Neural crest cell (in vitro differentiated cells): ENCODE measurements at regions not wholly inside any gene's neighbourhood (a gene's known extent, or its start where the extent isn't known, plus 50 kb on each side); places are given as distances from the start of the nearest gene placed in this dataset.

ENCODE experiments used
- DNase-seq: peaks from one replicate; pipeline ENCODE4 v3.0.0; 2021; ENCODE audit warnings: low read depth, mixed read lengths, low spot score
- H3K27ac Mint-ChIP-seq: one replicate; pipeline ENCODE4 v1.8.0; 2021; ENCODE audit warnings: mild to moderate bottlenecking, mixed read lengths; ENCODE audit not compliant: unreplicated experiment
- H3K27me3 Mint-ChIP-seq: 2 replicates; pipeline ENCODE4 v1.8.0; 2021; ENCODE audit warnings: low read depth, mild to moderate bottlenecking, mixed read lengths
- H3K36me3 Mint-ChIP-seq: 2 replicates; pipeline ENCODE4 v1.8.0; 2021; ENCODE audit warnings: low read depth, mild to moderate bottlenecking, mixed read lengths
- H3K4me1 Mint-ChIP-seq: 2 replicates; pipeline ENCODE4 v1.8.0; 2021; ENCODE audit warnings: mixed read lengths
- H3K4me3 Mint-ChIP-seq: one replicate; pipeline ENCODE4 v1.8.0; 2021; ENCODE audit warnings: mild to moderate bottlenecking, mixed read lengths
- H3K9me3 Mint-ChIP-seq: 2 replicates; pipeline ENCODE4 v1.8.0; 2021; ENCODE audit warnings: mixed read lengths
- TF ChIP-seq, protein P1 (sequence below): fragments of 200-600 bp; sonication (generic); conservative IDR thresholded peaks from 2 replicates; pipeline ENCODE4 v1.5.0; 2021; ENCODE audit warnings: antibody characterized with exemption, mild to moderate bottlenecking

GRCh38 chr1:221306239-221306638 lies 427.0 kb downstream of the HLX start:
- Mint-ChIP-seq H3K4me1 (no peaks in the 10 kb centered on the region), H3K9me3 (no peaks in the 10 kb centered on the region), H3K27me3 (peaks cover 4% of the 10 kb centered on the region), H3K4me3 (no peak overlapping the region), H3K36me3 (no peaks in the 10 kb centered on the region), H3K27ac (no peak overlapping the region)
- DNase-seq: no peak
- TF ChIP-seq, protein P1, sequence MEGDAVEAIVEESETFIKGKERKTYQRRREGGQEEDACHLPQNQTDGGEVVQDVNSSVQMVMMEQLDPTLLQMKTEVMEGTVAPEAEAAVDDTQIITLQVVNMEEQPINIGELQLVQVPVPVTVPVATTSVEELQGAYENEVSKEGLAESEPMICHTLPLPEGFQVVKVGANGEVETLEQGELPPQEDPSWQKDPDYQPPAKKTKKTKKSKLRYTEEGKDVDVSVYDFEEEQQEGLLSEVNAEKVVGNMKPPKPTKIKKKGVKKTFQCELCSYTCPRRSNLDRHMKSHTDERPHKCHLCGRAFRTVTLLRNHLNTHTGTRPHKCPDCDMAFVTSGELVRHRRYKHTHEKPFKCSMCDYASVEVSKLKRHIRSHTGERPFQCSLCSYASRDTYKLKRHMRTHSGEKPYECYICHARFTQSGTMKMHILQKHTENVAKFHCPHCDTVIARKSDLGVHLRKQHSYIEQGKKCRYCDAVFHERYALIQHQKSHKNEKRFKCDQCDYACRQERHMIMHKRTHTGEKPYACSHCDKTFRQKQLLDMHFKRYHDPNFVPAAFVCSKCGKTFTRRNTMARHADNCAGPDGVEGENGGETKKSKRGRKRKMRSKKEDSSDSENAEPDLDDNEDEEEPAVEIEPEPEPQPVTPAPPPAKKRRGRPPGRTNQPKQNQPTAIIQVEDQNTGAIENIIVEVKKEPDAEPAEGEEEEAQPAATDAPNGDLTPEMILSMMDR: no peak

DNA sequence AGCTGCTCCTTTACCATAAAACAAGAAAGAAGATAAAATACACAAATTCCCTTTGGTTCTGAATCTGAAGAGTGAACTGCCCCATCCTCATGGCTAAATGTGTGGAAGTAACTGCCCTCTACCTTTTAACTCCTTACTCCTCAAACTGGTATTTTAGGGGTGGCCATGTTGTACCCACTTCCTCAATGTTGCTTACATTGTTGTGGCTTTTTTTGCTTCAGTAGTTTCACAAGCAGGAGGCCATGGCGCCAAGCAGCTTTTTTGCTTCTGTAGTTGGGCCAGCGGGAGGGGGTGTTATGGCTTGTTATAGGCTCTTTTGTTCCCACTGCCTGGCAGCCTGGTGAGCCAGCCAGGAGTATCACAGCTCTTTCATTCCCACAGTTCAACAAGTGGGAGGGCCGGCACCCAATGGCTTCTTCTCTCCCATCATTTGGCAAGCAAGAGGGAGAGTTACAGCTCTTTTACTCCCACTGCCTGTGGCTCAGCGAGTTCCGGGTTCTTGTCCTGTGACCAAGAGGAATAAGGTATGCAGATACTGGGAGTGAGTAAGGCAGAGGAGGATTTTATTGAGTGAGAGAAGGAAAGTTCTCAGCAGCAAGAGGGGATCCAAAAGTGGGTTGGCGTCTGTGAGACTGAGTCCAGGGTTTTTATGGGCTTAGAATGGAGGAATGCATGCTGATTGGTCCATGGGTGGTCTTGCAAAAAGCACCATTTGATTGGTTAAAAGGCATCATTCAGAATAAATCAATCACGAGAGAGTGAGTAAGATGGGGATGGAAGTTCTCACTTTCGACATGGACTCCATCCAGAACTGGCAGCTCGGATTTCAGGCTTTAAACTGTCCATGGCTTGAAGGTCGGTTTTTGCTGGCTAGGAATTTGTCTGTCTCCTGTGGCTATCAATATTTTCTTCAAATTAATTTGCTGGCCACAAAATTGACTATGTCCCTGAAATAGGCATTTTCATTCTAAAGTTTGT lies 429.6 kb downstream of the HLX start:
- Mint-ChIP-seq H3K36me3 (no peaks in the 10 kb centered on the region), H3K4me1 (no peaks in the 10 kb centered on the region), H3K27me3 (no peaks in the 10 kb centered on the region), H3K27ac (no peak overlapping the region), H3K4me3 (no peak overlapping the region), H3K9me3 (no peaks in the 10 kb centered on the region)
- TF ChIP-seq, protein P1: no peak
- no peak for DNase-seq

GRCh38 chr1:221309723-221310122 lies 430.5 kb downstream of the HLX start:
- Mint-ChIP-seq H3K9me3 (no peaks in the 10 kb centered on the region), H3K4me3 (no peak overlapping the region), H3K27ac (no peak overlapping the region), H3K36me3 (no peaks in the 10 kb centered on the region), H3K27me3 (no peaks in the 10 kb centered on the region), H3K4me1 (no peaks in the 10 kb centered on the region)
- TF ChIP-seq, protein P1: no peak
- DNase-seq: no peak

DNA sequence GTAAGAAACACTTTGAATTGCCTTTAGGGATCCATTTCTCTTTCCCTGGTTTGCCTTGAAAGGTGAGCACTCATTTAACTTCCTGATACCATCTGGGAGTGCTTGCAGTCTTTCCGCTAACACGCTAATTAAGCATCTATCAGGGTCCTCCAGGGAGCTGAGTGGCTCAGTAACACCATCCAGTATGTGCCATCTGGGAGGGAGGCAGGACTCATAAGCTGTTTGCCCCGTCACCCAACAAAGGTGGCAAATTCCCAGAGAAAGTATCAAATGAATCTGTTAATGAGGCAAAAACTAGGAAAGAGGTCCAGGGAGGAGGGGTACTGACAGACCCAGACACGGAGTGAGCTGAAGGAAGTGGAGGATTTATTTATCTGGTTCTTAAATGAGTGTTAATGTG lies 430.9 kb downstream of the HLX start:
- Mint-ChIP-seq H3K36me3 (no peaks in the 10 kb centered on the region), H3K27ac (no peak overlapping the region), H3K4me3 (no peak overlapping the region), H3K4me1 (no peaks in the 10 kb centered on the region), H3K9me3 (no peaks in the 10 kb centered on the region), H3K27me3 (no peaks in the 10 kb centered on the region)
- TF ChIP-seq, protein P1: no peak
- DNase-seq: no peak

- Mint-ChIP-seq H3K36me3 (no peaks in the 10 kb centered on the region), H3K27me3 (no peaks in the 10 kb centered on the region), H3K4me3 (no peak overlapping the region), H3K9me3 (no peaks in the 10 kb centered on the region), H3K27ac (no peak overlapping the region), H3K4me1 (no peaks in the 10 kb centered on the region)
- TF ChIP-seq, protein P1: no peak
- DNase-seq: no peak
These were observed 426.6 kb downstream of the DUSP10 start for GRCh38 chr1:221315330-221315729.
